Glutamatergic neuron (in vitro differentiated cells): ENCODE measurements at regions not wholly inside any gene's neighbourhood (a gene's known extent, or its start where the extent isn't known, plus 50 kb on each side); places are given as distances from the start of the nearest gene placed in this dataset.

Source experiments
- DNase-seq: peaks from one replicate; pipeline ENCODE4 v3.0.0; 2022
- H3K27ac Mint-ChIP-seq: one replicate; pipeline ENCODE4 v1.8.0; 2020; ENCODE audit warnings: mild to moderate bottlenecking, mixed read lengths, inconsistent platforms; ENCODE audit not compliant: unreplicated experiment
- H3K27me3 Mint-ChIP-seq: one replicate; pipeline ENCODE4 v1.8.0; 2020; ENCODE audit warnings: mild to moderate bottlenecking, moderate library complexity, mixed read lengths, inconsistent platforms; ENCODE audit not compliant: unreplicated experiment
- H3K36me3 Mint-ChIP-seq: one replicate; pipeline ENCODE4 v1.8.0; 2020; ENCODE audit warnings: mild to moderate bottlenecking, mixed read lengths, inconsistent platforms; ENCODE audit not compliant: unreplicated experiment
- H3K4me1 Mint-ChIP-seq: one replicate; pipeline ENCODE4 v1.8.0; 2020; ENCODE audit warnings: mild to moderate bottlenecking, low read depth, mixed read lengths, inconsistent platforms; ENCODE audit not compliant: unreplicated experiment
- H3K4me3 Mint-ChIP-seq: one replicate; pipeline ENCODE4 v1.8.0; 2020; ENCODE audit warnings: mild to moderate bottlenecking, mixed read lengths, inconsistent platforms; ENCODE audit not compliant: unreplicated experiment
- H3K9me3 Mint-ChIP-seq: one replicate; pipeline ENCODE4 v1.8.0; 2020; ENCODE audit warnings: mild to moderate bottlenecking, moderate library complexity, mixed read lengths, inconsistent platforms; ENCODE audit not compliant: unreplicated experiment
- TF ChIP-seq, protein P1 (sequence below): fragments of 200-600 bp; sonication (generic); IDR thresholded peaks from one replicate; pipeline ENCODE4 v1.5.0; 2021; ENCODE audit not compliant: partially characterized antibody, unreplicated experiment

DNA sequence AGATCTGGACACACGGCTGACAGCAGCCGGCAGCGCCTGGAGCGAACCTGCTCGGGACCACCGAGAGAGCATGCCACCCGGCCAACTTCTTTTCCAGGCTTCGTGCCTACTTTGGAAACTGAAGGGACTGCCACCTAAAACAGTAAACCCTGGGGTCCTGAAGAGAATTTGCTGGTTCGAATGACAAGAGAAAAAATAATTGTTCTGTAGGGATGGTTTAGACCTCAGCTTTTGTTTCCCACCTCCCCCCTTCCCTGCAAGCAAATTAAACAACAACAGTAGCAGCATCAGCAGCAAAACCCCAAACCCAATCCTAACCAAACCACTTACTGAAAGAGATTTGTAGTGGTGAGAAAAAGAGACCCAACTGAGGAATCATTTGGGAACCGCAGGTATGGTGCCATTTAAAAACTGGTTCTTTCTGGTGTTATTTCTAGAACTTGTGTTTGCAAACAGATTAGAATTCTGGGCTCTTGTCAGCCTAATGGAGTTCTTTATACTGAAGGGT, 105.6 kb downstream of the LEPR start:
- DNase-seq, result no peak
- no peak overlapping the region for H3K27ac Mint-ChIP-seq
- no peaks in the 10 kb centered on the region for H3K9me3 Mint-ChIP-seq
- H3K4me1 Mint-ChIP-seq, result peaks cover 3% of the 10 kb centered on the region
- TF ChIP-seq, protein P1, sequence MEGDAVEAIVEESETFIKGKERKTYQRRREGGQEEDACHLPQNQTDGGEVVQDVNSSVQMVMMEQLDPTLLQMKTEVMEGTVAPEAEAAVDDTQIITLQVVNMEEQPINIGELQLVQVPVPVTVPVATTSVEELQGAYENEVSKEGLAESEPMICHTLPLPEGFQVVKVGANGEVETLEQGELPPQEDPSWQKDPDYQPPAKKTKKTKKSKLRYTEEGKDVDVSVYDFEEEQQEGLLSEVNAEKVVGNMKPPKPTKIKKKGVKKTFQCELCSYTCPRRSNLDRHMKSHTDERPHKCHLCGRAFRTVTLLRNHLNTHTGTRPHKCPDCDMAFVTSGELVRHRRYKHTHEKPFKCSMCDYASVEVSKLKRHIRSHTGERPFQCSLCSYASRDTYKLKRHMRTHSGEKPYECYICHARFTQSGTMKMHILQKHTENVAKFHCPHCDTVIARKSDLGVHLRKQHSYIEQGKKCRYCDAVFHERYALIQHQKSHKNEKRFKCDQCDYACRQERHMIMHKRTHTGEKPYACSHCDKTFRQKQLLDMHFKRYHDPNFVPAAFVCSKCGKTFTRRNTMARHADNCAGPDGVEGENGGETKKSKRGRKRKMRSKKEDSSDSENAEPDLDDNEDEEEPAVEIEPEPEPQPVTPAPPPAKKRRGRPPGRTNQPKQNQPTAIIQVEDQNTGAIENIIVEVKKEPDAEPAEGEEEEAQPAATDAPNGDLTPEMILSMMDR, result no peak
- no peaks in the 10 kb centered on the region for H3K36me3 Mint-ChIP-seq
- H3K27me3 Mint-ChIP-seq, result peaks cover 9% of the 10 kb centered on the region
- H3K4me3 Mint-ChIP-seq, result peak overlapping the region; percentile 84

DNA sequence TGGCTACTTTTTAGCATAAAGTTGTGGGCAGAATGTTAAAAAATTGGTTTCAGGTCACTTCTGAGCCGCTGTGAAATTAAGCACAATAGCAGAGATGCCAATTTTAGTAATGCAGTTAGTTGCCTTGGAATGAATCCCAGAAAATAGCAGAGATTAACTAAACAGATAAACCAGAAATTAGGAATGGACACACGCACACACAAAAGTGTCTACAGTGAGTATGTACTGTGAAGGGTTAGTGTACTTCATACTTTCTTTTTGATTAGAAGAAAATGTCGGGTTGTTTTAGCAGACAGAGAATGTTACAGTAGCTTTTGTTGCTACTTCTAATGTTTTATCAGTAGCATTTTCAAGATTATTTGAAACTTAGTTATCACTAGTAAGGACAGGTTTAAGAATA, 106.7 kb downstream of the LEPR start:
- no peak for DNase-seq
- no peaks in the 10 kb centered on the region for H3K36me3 Mint-ChIP-seq

GRCh38 chr1:65527707-65528503, 107.4 kb downstream of the LEPR start:
- peaks cover 9% of the 10 kb centered on the region for H3K27me3 Mint-ChIP-seq
- no peak overlapping the region for H3K27ac Mint-ChIP-seq
- no peak overlapping the region for H3K4me3 Mint-ChIP-seq
- TF ChIP-seq, protein P1, result peak; percentile 71
- DNase-seq, result no peak
- H3K36me3 Mint-ChIP-seq, result no peaks in the 10 kb centered on the region
- H3K4me1 Mint-ChIP-seq, result peaks cover 3% of the 10 kb centered on the region
- H3K9me3 Mint-ChIP-seq, result no peaks in the 10 kb centered on the region

More for the DNA sequence above, 106.7 kb downstream of the LEPR start:
- TF ChIP-seq, protein P1, result no peak
- H3K27ac Mint-ChIP-seq, result no peak overlapping the region
- no peak overlapping the region for H3K4me3 Mint-ChIP-seq
- H3K4me1 Mint-ChIP-seq, result peaks cover 3% of the 10 kb centered on the region
- H3K9me3 Mint-ChIP-seq, result no peaks in the 10 kb centered on the region
- H3K27me3 Mint-ChIP-seq, result peaks cover 9% of the 10 kb centered on the region

DNA sequence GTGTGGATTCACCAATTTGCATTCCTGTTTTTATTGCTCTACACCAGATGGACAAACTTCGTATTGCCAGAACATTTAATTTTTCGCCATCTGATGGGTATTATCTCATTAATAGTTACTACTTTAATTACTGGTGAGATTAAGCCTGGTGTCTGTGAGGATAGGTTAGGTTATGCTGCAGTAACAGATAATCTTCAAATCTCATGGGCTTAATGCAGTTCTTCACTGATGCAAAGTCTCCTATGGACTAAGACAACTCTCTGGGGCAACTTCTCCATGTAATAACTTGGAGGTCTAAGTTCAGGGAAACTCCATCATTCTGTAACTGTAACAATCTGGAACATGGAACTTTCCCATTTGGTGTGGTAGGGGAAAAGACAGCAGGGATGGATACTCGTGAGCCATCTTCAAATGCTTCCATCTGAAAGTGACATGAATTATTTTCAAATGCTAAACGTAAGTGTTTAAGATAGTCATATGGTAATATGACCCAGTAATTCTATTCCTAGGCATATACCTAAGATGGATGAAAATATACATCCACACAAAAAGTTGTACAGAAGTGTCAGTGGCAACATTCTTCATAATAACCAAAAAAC, 111.6 kb downstream of the LEPR start:
- TF ChIP-seq, protein P1, result no peak
- H3K27ac Mint-ChIP-seq, result no peak overlapping the region
- no peak overlapping the region for H3K4me3 Mint-ChIP-seq
- H3K36me3 Mint-ChIP-seq, result peaks cover 6% of the 10 kb centered on the region
- no peaks in the 10 kb centered on the region for H3K27me3 Mint-ChIP-seq
- DNase-seq, result no peak
- no peaks in the 10 kb centered on the region for H3K9me3 Mint-ChIP-seq
- peaks cover 9% of the 10 kb centered on the region for H3K4me1 Mint-ChIP-seq

GRCh38 chr1:65535981-65536380, 115.5 kb downstream of the LEPR start:
- Mint-ChIP-seq H3K4me1 (peaks cover 10% of the 10 kb centered on the region), H3K27ac (peak overlapping the region; percentile 77), H3K9me3 (no peaks in the 10 kb centered on the region), H3K27me3 (no peaks in the 10 kb centered on the region), H3K4me3 (no peak overlapping the region), H3K36me3 (peaks cover 6% of the 10 kb centered on the region)
- DNase-seq, result no peak
- TF ChIP-seq, protein P1, result no peak
